ENCODE measurements at regions not wholly inside any gene's neighbourhood (a gene's known extent, or its start where the extent isn't known, plus 50 kb on each side); places are given as distances from the start of the nearest gene placed in this dataset.

DNA sequence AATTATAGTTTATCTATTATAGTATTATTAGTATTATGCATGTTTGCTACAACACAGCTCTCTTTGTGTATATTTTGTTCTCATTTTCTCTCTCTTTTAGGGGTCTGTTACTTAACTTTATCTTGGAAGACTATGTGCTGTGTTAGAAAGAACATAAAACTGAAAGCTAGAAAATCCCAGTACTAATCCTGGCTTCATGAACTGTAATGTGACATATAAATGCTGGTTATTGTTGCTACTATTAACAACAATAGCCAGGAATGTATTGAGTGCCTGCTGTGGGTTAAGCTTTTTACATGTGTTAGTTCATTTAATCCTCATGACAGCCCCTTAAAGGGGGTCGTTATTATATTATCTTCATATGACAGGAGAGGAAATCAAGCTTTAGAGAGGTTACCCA lies 170.0 kb upstream of the DTNBP1 start:
- no peaks in the 10 kb centered on the region for H3K4me1 Mint-ChIP-seq
- no peak overlapping the region for H3K4me3 Mint-ChIP-seq
- no peaks in the 10 kb centered on the region for H3K9me3 ChIP-seq (ENCODE audit: control insufficient read depth, low read depth, low read length)
- H3K4me1 ChIP-seq (ENCODE audit: insufficient read depth, low read length): no peaks in the 10 kb centered on the region
- H3K27ac ChIP-seq (ENCODE audit: insufficient read length, low read depth, low read length): no peak overlapping the region
- H4K20me1 ChIP-seq (ENCODE audit: control insufficient read depth, insufficient read depth, insufficient read length): no peaks in the 10 kb centered on the region
- no peak overlapping the region for H3K4me2 ChIP-seq (ENCODE audit: insufficient read depth, insufficient read length, low read length)
- no peak overlapping the region for H2AFZ ChIP-seq (ENCODE audit: low read length)
- no peak overlapping the region for H3K14ac ChIP-seq (ENCODE audit: insufficient read depth, low read length)
- no peak overlapping the region for H4K8ac ChIP-seq (replicated peaks; ENCODE audit: insufficient read length, low read depth, low read length)
- H4K5ac ChIP-seq (ENCODE audit: insufficient read length, low read depth, low read length): no peak overlapping the region
- no peak overlapping the region for H3K9ac ChIP-seq (ENCODE audit: extremely low read depth, insufficient read length, low read length)
- TF ChIP-seq, protein P1, sequence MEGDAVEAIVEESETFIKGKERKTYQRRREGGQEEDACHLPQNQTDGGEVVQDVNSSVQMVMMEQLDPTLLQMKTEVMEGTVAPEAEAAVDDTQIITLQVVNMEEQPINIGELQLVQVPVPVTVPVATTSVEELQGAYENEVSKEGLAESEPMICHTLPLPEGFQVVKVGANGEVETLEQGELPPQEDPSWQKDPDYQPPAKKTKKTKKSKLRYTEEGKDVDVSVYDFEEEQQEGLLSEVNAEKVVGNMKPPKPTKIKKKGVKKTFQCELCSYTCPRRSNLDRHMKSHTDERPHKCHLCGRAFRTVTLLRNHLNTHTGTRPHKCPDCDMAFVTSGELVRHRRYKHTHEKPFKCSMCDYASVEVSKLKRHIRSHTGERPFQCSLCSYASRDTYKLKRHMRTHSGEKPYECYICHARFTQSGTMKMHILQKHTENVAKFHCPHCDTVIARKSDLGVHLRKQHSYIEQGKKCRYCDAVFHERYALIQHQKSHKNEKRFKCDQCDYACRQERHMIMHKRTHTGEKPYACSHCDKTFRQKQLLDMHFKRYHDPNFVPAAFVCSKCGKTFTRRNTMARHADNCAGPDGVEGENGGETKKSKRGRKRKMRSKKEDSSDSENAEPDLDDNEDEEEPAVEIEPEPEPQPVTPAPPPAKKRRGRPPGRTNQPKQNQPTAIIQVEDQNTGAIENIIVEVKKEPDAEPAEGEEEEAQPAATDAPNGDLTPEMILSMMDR (conservative IDR thresholded peaks at IDR 0.05): no peak
- H3K56ac ChIP-seq (ENCODE audit: insufficient read length, low read depth, low read length): no peak overlapping the region
- no peak overlapping the region for H3K18ac ChIP-seq (ENCODE audit: insufficient read length, low read depth, low read length)
- H2BK12ac ChIP-seq (ENCODE audit: insufficient read length, low read depth, low read length): no peak overlapping the region
- H3K23ac ChIP-seq (ENCODE audit: insufficient read length, low read depth, low read length): no peak overlapping the region
- no peaks in the 10 kb centered on the region for H3K9me3 Mint-ChIP-seq
- no peaks in the 10 kb centered on the region for H3K27me3 ChIP-seq (ENCODE audit: insufficient read depth, low read length)
- no peak overlapping the region for H4K91ac ChIP-seq (ENCODE audit: insufficient read length, low read depth, low read length)
- H3K4ac ChIP-seq (ENCODE audit: low read depth, low read length): no peak overlapping the region
- no peak overlapping the region for H2BK120ac ChIP-seq (ENCODE audit: low read depth, low read length, poor library complexity, severe bottlenecking)
- H2BK5ac ChIP-seq (ENCODE audit: insufficient read length, low read length): no peak overlapping the region
- no peak overlapping the region for H3T11ph ChIP-seq (ENCODE audit: low read length)
- DNase-seq: no peak
- no peaks in the 10 kb centered on the region for H3K23me2 ChIP-seq (ENCODE audit: insufficient read length, low read depth, low read length, poor library complexity, severe bottlenecking)
- H3K79me2 ChIP-seq (ENCODE audit: insufficient read depth, low read length): peaks cover 2% of the 10 kb centered on the region; the same call in 1 of the 2 replicates
- no peak overlapping the region for H2BK20ac ChIP-seq (ENCODE audit: low read depth, low read length, poor library complexity, severe bottlenecking)
- no peaks in the 10 kb centered on the region for H3K79me1 ChIP-seq (ENCODE audit: insufficient read depth, low read depth, low read length, poor library complexity, severe bottlenecking)
- WGBS (ENCODE audit: extremely low coverage, insufficient read length, low lambda C conversion rate): no CpG with 5 or more reads among the region's 1 CpG
- H2BK15ac ChIP-seq (ENCODE audit: low read depth, low read length): no peak overlapping the region
- H2AK5ac ChIP-seq (ENCODE audit: insufficient read length, low read length): no peak overlapping the region
- H3K27ac Mint-ChIP-seq: no peak overlapping the region
- no peaks in the 10 kb centered on the region for H3K36me3 Mint-ChIP-seq (ENCODE audit: insufficient read depth in 1 of 3, low read depth in 3 of 3)
- peaks cover 10% of the 10 kb centered on the region for H3K27me3 Mint-ChIP-seq (ENCODE audit: low read depth)
